ENCODE measurements at regions not wholly inside any gene's neighbourhood (a gene's known extent, or its start where the extent isn't known, plus 50 kb on each side); places are given as distances from the start of the nearest gene placed in this dataset.

DNA sequence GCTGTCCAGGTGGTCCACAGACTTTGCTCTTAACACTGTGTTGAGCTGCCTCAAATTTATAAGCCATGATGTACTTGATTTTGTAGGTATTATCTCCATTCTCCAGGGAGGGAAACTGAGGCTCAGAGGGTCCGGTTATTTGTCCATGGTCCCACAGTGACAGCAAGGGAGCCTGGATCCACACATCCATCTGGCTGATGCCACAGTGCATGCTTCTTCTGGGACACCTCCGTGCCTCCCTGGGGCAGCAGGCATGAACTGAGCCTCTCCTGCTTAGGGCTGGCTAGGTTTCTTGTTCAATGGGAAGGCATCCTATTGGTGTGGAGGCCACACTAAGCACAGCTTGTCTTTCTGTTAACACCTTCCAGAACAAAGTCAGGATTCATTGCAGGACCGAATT, 317.3 kb downstream of the AJAP1 start:
- TF ChIP-seq, protein P1, sequence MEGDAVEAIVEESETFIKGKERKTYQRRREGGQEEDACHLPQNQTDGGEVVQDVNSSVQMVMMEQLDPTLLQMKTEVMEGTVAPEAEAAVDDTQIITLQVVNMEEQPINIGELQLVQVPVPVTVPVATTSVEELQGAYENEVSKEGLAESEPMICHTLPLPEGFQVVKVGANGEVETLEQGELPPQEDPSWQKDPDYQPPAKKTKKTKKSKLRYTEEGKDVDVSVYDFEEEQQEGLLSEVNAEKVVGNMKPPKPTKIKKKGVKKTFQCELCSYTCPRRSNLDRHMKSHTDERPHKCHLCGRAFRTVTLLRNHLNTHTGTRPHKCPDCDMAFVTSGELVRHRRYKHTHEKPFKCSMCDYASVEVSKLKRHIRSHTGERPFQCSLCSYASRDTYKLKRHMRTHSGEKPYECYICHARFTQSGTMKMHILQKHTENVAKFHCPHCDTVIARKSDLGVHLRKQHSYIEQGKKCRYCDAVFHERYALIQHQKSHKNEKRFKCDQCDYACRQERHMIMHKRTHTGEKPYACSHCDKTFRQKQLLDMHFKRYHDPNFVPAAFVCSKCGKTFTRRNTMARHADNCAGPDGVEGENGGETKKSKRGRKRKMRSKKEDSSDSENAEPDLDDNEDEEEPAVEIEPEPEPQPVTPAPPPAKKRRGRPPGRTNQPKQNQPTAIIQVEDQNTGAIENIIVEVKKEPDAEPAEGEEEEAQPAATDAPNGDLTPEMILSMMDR (IDR thresholded peaks at IDR 0.05; ENCODE audit: low read depth, low read length), result no peak
- DNase-seq, result no peak
- Histone ChIP-seq H3K36me3 (no peaks in the 10 kb centered on the region), H3K9me3 (ENCODE audit: severe bottlenecking) (no peaks in the 10 kb centered on the region), H3K4me3 (ENCODE audit: low read depth, low read length) (no peak overlapping the region), H3K27ac (no peak overlapping the region), H3K27me3 (ENCODE audit: insufficient read depth, low read depth, severe bottlenecking) (peaks cover 76% of the 10 kb centered on the region)

DNA sequence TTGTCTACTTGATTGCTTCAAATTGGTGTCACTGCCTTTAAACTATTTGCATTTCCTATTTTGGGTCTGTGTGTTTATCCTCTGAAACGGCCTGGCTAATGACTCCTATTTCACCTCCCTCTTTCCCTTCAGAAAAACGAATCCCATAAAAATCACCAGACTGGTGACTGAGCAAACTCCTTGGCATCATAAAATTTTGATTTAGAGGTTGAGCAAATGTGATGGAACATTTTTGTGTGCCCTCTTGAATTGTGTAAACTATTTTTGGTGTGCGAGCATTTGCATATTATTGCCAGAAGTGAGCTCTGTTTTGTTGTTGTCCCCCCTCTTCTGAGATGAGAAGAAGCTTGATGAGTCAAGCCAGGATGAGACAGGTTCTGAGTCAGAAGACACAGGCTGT, 316.1 kb downstream of the AJAP1 start:
- no peaks in the 10 kb centered on the region for H3K36me3 ChIP-seq
- no peak overlapping the region for H3K4me3 ChIP-seq (ENCODE audit: low read depth, low read length)
- TF ChIP-seq, protein P1 (IDR thresholded peaks at IDR 0.05; ENCODE audit: low read depth, low read length), result no peak
- no peaks in the 10 kb centered on the region for H3K9me3 ChIP-seq (ENCODE audit: severe bottlenecking)
- H3K27me3 ChIP-seq (ENCODE audit: insufficient read depth, low read depth, severe bottlenecking), result peaks cover 76% of the 10 kb centered on the region
- H3K27ac ChIP-seq, result no peak overlapping the region
- DNase-seq, result no peak

- no peaks in the 10 kb centered on the region for H3K9me3 ChIP-seq (ENCODE audit: severe bottlenecking)
- no peak for DNase-seq
- TF ChIP-seq, protein P1 (IDR thresholded peaks at IDR 0.05; ENCODE audit: low read depth, low read length), result no peak
- no peak overlapping the region for H3K27ac ChIP-seq
- H3K36me3 ChIP-seq, result no peaks in the 10 kb centered on the region
- H3K27me3 ChIP-seq (ENCODE audit: insufficient read depth, low read depth, severe bottlenecking), result peaks cover 76% of the 10 kb centered on the region
- H3K4me3 ChIP-seq (ENCODE audit: low read depth, low read length), result no peak overlapping the region
Observed at GRCh38 chr1:4969556-4970129, 315.2 kb downstream of the AJAP1 start.

GRCh38 chr1:4965346-4966075, 311.1 kb downstream of the AJAP1 start:
- no peak for DNase-seq
- Histone ChIP-seq H3K27me3 (ENCODE audit: insufficient read depth, low read depth, severe bottlenecking) (peaks cover 81% of the 10 kb centered on the region), H3K4me3 (ENCODE audit: low read depth, low read length) (no peak overlapping the region), H3K36me3 (no peaks in the 10 kb centered on the region), H3K9me3 (ENCODE audit: severe bottlenecking) (no peaks in the 10 kb centered on the region), H3K27ac (no peak overlapping the region)
- TF ChIP-seq, protein P1 (IDR thresholded peaks at IDR 0.05; ENCODE audit: low read depth, low read length), result no peak

DNA sequence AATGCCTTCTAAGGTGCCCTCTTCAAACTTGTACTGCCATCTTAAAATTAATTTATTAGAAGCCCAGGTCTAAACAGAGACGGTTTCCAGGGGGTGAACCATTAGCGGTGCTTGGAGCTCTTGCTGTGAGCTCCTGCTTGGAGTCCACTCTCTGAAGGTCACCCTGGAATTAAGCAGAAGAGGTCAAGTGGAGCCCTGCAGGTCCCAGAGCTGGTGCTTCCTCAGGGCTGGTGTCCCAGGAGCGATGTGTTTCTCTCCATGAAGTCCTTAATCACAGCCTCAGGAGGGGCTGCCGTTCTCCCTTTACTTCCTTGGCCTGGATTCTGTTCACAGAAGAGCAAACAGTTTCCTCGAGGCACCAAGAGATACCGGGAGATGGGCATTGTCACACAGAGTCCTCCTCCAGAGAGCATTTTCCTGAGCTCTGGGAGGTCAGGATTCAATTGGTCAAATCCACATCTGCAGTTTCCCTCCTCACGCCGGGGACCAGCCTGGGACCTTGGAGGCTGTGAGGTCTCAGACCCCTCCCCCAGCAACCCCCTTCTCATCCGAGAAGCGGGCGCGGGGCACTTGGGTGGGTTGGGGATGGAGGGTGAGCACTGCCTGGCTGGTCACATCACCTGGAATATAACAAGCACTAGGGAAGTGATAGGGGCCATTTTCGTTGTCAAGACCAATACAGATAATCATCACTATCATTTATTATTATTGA, 310.4 kb downstream of the AJAP1 start:
- TF ChIP-seq, protein P1 (IDR thresholded peaks at IDR 0.05; ENCODE audit: low read depth, low read length), result no peak
- Histone ChIP-seq H3K27ac (no peak overlapping the region), H3K9me3 (ENCODE audit: severe bottlenecking) (no peaks in the 10 kb centered on the region), H3K27me3 (ENCODE audit: insufficient read depth, low read depth, severe bottlenecking) (peaks cover 84% of the 10 kb centered on the region), H3K36me3 (no peaks in the 10 kb centered on the region), H3K4me3 (ENCODE audit: low read depth, low read length) (no peak overlapping the region)
- no peak for DNase-seq
